Caco-2 (cell line): ENCODE measurements at regions not wholly inside any gene's neighbourhood (a gene's known extent, or its start where the extent isn't known, plus 50 kb on each side); places are given as distances from the start of the nearest gene placed in this dataset.

Experiments used
- BruUV-seq: library from RNA; stranded (reverse); fragments of 400-500 nt; replicated peaks from 2 replicates; lab custom pipeline; 2021; lab: Mats Ljungman, UMichigan
- CTCF ChIA-PET: fragments of 300-600 bp; sonication (Branson Sonifier 250); formaldehyde crosslinking; loops from one replicate; lab custom pipeline; 2022; ENCODE audit warnings: antibody characterized with exemption; lab: Charles Lee
- POLR2A ChIA-PET: fragments of 300-600 bp; sonication (Branson Sonifier 250); formaldehyde crosslinking; loops from one replicate; lab custom pipeline; 2022; ENCODE audit warnings: antibody characterized with exemption; lab: Charles Lee
- DNase-seq, 2 experiments: peaks; one replicate each; pipeline versions ENCODE4 v3.0.0 to v3.0.0-alpha.2; 2020 to 2022
- H3K27me3 ChIP-seq: replicated peaks from 2 replicates; pipeline ENCODE4 v1.6.0; 2011; ENCODE audit warnings: low read length; ENCODE audit not compliant: control insufficient read depth, insufficient read depth
- H3K36me3 ChIP-seq: 2 replicates; pipeline ENCODE4 v1.5.1; 2011; ENCODE audit warnings: low read length; ENCODE audit not compliant: control insufficient read depth, insufficient read depth
- H3K4me1 ChIP-seq: fragments of 250-450 bp; sonication (Bioruptor Pico); 2 replicates; pipeline ENCODE4 v1.5.1; 2020; ENCODE audit warnings: mild to moderate bottlenecking
- H3K4me3 ChIP-seq: 2 replicates; pipeline ENCODE4 v1.5.1; 2011; ENCODE audit warnings: low read depth, mild to moderate bottlenecking, control low read depth, low read length
- H3K9me3 ChIP-seq: fragments of 250-450 bp; sonication (Bioruptor Pico); 2 replicates; pipeline ENCODE4 v1.5.1; 2020; ENCODE audit warnings: mild to moderate bottlenecking, moderate library complexity
- H3K27ac Mint-ChIP-seq: one replicate; pipeline ENCODE4 v1.8.0; 2022; ENCODE audit warnings: mixed read lengths; ENCODE audit not compliant: unreplicated experiment
- H3K27me3 Mint-ChIP-seq: one replicate; pipeline ENCODE4 v1.8.0; 2022; ENCODE audit warnings: mixed read lengths; ENCODE audit not compliant: insufficient read depth, unreplicated experiment
- H3K36me3 Mint-ChIP-seq: one replicate; pipeline ENCODE4 v1.8.0; 2022; ENCODE audit warnings: mild to moderate bottlenecking, mixed read lengths; ENCODE audit not compliant: insufficient read depth, unreplicated experiment
- H3K4me1 Mint-ChIP-seq: one replicate; pipeline ENCODE4 v1.8.0; 2022; ENCODE audit warnings: low read depth, mixed read lengths; ENCODE audit not compliant: unreplicated experiment
- H3K4me3 Mint-ChIP-seq: one replicate; pipeline ENCODE4 v1.8.0; 2022; ENCODE audit warnings: mild to moderate bottlenecking, moderate library complexity, mixed read lengths; ENCODE audit not compliant: unreplicated experiment
- H3K9me3 Mint-ChIP-seq: one replicate; pipeline ENCODE4 v1.8.0; 2022; ENCODE audit warnings: mixed read lengths; ENCODE audit not compliant: unreplicated experiment
- CTCF ChIP-seq, 2 experiments: fragments of 200-600 bp in 1 of 2; IDR thresholded peaks; 1 replicate in 1 of 2; 2 replicates in 1 of 2; pipeline versions ENCODE4 v1.5.1 to v1.8.0; 2011 to 2022; ENCODE audit warnings: antibody characterized with exemption in 1 of 2, control low read depth in 1 of 2, inconsistent platforms in 1 of 2, low read depth in 1 of 2, low read length in 1 of 2, mild to moderate bottlenecking in 1 of 2, moderate library complexity in 1 of 2; ENCODE audit not compliant: insufficient read depth in 1 of 2, severe bottlenecking in 1 of 2, unreplicated experiment in 1 of 2
- intact Hi-C: fragments of 100-400 bp; cut with micrococcal nuclease; formaldehyde crosslinking; loops from one replicate; pipeline ENCODE4 v1.10.0; 2022; ENCODE audit not compliant: unreplicated experiment

- DNase-seq, result no peak
- no TSS peak for BruUV-seq
- Mint-ChIP-seq H3K4me1 (no peaks in the 10 kb centered on the region), H3K9me3 (no peaks in the 10 kb centered on the region), H3K36me3 (no peaks in the 10 kb centered on the region), H3K27ac (peak overlapping the region; percentile 37), H3K4me3 (no peak overlapping the region), H3K27me3 (no peaks in the 10 kb centered on the region)
- no peaks in the 10 kb centered on the region for H3K36me3 ChIP-seq
- TF ChIP-seq CTCF (IDR thresholded peaks at IDR 0.05; ENCODE audit: insufficient read depth in 1 of 2, low read depth in 1 of 2, low read length in 1 of 2, severe bottlenecking in 1 of 2, unreplicated experiment in 1 of 2), result no peak
- H3K9me3 ChIP-seq, result no peaks in the 10 kb centered on the region
- intact Hi-C loops, result loop anchor here (10.0 kb wide), 1 partner anchor 380 kb away; no protein-coding TSS in a partner anchor
- ChIA-PET POLR2A (no interaction called here), CTCF (interaction anchor here (0.5 kb wide), 1 partner anchor 126 kb away, joined by 3 read pairs; no protein-coding TSS in a partner anchor)
- peaks cover 16% of the 10 kb centered on the region; the same call in 1 of the 2 replicates for H3K4me1 ChIP-seq
- no peaks in the 10 kb centered on the region for H3K27me3 ChIP-seq
- H3K4me3 ChIP-seq, result no peak overlapping the region
Observed at GRCh38 chr2:16225071-16225470, 284.7 kb downstream of the MYCN start.

- Mint-ChIP-seq H3K4me1 (no peaks in the 10 kb centered on the region), H3K4me3 (no peak overlapping the region), H3K36me3 (no peaks in the 10 kb centered on the region), H3K27me3 (no peaks in the 10 kb centered on the region), H3K9me3 (no peaks in the 10 kb centered on the region), H3K27ac (peak overlapping the region; percentile 37)
- CTCF ChIA-PET, result no interaction called here
- POLR2A ChIA-PET, result no interaction called here
- Histone ChIP-seq H3K4me1 (peaks cover 16% of the 10 kb centered on the region; the same call in 1 of the 2 replicates), H3K27me3 (no peaks in the 10 kb centered on the region), H3K36me3 (no peaks in the 10 kb centered on the region), H3K9me3 (no peaks in the 10 kb centered on the region), H3K4me3 (no peak overlapping the region)
- no peak for DNase-seq
- intact Hi-C loops, result loop anchor here (5.0 to 10.0 kb wide), 3 partner anchors 168 to 380 kb away; no protein-coding TSS in a partner anchor
- BruUV-seq, result no TSS peak
- TF ChIP-seq CTCF (IDR thresholded peaks at IDR 0.05; ENCODE audit: insufficient read depth in 1 of 2, low read depth in 1 of 2, low read length in 1 of 2, severe bottlenecking in 1 of 2, unreplicated experiment in 1 of 2), result no peak
Observed at GRCh38 chr2:16224298-16225045, 284.1 kb downstream of the MYCN start.

GRCh38 chr2:16223841-16224177 is 283.5 kb downstream of the MYCN start:
- no peak for DNase-seq
- peak overlapping the region; percentile 37 for H3K27ac Mint-ChIP-seq
- Histone ChIP-seq H3K4me1 (peaks cover 16% of the 10 kb centered on the region; the same call in 1 of the 2 replicates), H3K27me3 (no peaks in the 10 kb centered on the region), H3K4me3 (no peak overlapping the region), H3K36me3 (no peaks in the 10 kb centered on the region), H3K9me3 (no peaks in the 10 kb centered on the region)
- TF ChIP-seq CTCF (IDR thresholded peaks at IDR 0.05; ENCODE audit: insufficient read depth in 1 of 2, low read depth in 1 of 2, low read length in 1 of 2, severe bottlenecking in 1 of 2, unreplicated experiment in 1 of 2), result no peak
- ChIA-PET POLR2A (no interaction called here), CTCF (no interaction called here)
- no peaks in the 10 kb centered on the region for H3K36me3 Mint-ChIP-seq
- H3K27me3 Mint-ChIP-seq, result no peaks in the 10 kb centered on the region
- H3K9me3 Mint-ChIP-seq, result no peaks in the 10 kb centered on the region
- intact Hi-C loops, result loop anchor here (5.0 to 10.0 kb wide), 3 partner anchors 168 to 381 kb away; no protein-coding TSS in a partner anchor
- H3K4me1 Mint-ChIP-seq, result no peaks in the 10 kb centered on the region
- BruUV-seq, result no TSS peak
- H3K4me3 Mint-ChIP-seq, result no peak overlapping the region
